BE2C (cell line): ENCODE measurements at regions not wholly inside any gene's neighbourhood (a gene's known extent, or its start where the extent isn't known, plus 50 kb on each side); places are given as distances from the start of the nearest gene placed in this dataset.
A peak's percentile ranks its signal among the peaks of the same experiment; 100 is the strongest.

Experiments
- DNase-seq: peaks from one replicate; pipeline ENCODE4 v3.0.0-alpha.2; 2020
- H3K27me3 ChIP-seq: fragments of 250-450 bp; sonication (Bioruptor Pico); 2 replicates; pipeline ENCODE4 v1.5.1; 2020; ENCODE audit warnings: mild to moderate bottlenecking
- H3K36me3 ChIP-seq: fragments of 250-450 bp; sonication (Bioruptor Pico); 2 replicates; pipeline ENCODE4 v1.5.1; 2020; ENCODE audit warnings: mild to moderate bottlenecking
- H3K4me1 ChIP-seq: fragments of 250-450 bp; sonication (Bioruptor Pico); 2 replicates; pipeline ENCODE4 v1.5.1; 2020
- H3K4me3 ChIP-seq: 2 replicates; pipeline ENCODE4 v1.5.1; 2011; ENCODE audit warnings: low read depth, low read length
- H3K9me3 ChIP-seq: fragments of 250-450 bp; sonication (Bioruptor Pico); 2 replicates; pipeline ENCODE4 v1.5.1; 2020
- TF ChIP-seq, protein P1 (sequence below): IDR thresholded peaks from 2 replicates; pipeline ENCODE4 v1.5.1; 2012; ENCODE audit warnings: mild to moderate bottlenecking, low read depth, low read length

DNA sequence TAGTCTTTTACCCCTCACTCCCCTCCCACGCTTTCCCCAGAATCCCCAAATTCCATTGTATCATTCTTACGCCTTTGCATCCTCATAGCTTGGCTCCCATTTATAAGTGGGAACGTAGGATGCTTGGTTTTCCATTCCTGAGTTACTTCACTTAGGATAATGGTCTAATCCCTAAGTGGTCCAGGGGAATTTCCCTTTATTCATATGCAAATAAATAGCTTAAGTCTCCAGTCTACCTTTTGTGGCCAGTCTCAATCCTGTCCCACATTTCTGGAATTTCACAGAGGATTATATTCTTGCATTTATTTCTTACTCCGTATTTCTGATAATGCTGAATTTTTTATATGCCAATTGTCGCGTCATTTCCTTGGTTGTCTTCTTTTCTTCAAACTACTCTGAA lies 245.6 kb upstream of the DAB2 start:
- Histone ChIP-seq H3K36me3 (no peaks in the 10 kb centered on the region), H3K4me3 (no peak overlapping the region), H3K4me1 (no peaks in the 10 kb centered on the region), H3K9me3 (no peaks in the 10 kb centered on the region; the same call in 1 of the 2 replicates), H3K27me3 (no peaks in the 10 kb centered on the region)
- no peak for DNase-seq
- TF ChIP-seq, protein P1, sequence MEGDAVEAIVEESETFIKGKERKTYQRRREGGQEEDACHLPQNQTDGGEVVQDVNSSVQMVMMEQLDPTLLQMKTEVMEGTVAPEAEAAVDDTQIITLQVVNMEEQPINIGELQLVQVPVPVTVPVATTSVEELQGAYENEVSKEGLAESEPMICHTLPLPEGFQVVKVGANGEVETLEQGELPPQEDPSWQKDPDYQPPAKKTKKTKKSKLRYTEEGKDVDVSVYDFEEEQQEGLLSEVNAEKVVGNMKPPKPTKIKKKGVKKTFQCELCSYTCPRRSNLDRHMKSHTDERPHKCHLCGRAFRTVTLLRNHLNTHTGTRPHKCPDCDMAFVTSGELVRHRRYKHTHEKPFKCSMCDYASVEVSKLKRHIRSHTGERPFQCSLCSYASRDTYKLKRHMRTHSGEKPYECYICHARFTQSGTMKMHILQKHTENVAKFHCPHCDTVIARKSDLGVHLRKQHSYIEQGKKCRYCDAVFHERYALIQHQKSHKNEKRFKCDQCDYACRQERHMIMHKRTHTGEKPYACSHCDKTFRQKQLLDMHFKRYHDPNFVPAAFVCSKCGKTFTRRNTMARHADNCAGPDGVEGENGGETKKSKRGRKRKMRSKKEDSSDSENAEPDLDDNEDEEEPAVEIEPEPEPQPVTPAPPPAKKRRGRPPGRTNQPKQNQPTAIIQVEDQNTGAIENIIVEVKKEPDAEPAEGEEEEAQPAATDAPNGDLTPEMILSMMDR, result no peak

DNA sequence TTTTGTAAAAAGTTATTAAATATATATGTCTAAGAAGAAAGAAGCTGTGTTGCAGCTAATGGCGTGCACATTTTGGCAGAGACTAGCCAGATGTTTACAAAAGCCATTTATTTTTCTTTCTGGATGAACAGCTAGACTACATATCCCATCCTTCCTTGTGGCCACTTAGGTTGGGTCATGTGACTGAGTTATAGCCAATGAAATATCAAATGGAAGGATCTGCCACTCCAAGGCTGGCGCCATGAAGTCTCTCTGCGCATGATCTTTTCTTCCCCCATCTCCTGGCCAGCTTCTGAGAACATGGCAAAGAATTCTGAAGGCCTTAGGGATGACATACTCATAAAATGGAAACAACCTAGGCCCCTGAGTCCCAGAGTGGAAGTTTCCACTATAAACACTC lies 244.2 kb upstream of the DAB2 start:
- DNase-seq, result peak; percentile 13

DNA sequence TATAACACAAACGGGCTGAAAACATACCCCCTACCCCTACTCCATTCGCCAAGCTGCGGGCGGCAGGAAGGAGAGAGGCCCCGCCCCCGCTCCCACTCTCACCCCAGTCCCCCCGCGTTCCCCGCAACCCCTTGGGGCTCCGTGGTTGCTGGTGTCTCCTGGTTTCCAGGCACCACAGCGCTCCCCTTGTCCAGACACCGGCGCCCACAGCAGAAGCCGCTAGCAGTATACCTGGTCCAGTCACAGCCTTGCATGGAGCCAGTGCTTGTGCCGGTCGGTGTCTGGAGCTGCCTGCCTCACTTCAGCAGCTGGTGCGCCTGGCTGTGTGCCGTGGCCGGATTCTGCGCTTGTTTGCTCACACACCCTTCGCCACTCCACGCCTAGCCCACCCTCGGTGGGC lies 240.5 kb upstream of the DAB2 start:
- no peaks in the 10 kb centered on the region for H3K27me3 ChIP-seq
- H3K4me3 ChIP-seq, result no peak overlapping the region
- H3K4me1 ChIP-seq, result no peaks in the 10 kb centered on the region
- H3K36me3 ChIP-seq, result no peaks in the 10 kb centered on the region
- H3K9me3 ChIP-seq, result no peaks in the 10 kb centered on the region; the same call in 1 of the 2 replicates
- TF ChIP-seq, protein P1, result no peak
- no peak for DNase-seq

More for the DNA sequence above, 244.2 kb upstream of the DAB2 start:
- no peaks in the 10 kb centered on the region; the same call in 1 of the 2 replicates for H3K9me3 ChIP-seq
- H3K36me3 ChIP-seq, result no peaks in the 10 kb centered on the region
- TF ChIP-seq, protein P1, result no peak
- H3K4me3 ChIP-seq, result no peak overlapping the region
- no peaks in the 10 kb centered on the region for H3K27me3 ChIP-seq
- H3K4me1 ChIP-seq, result no peaks in the 10 kb centered on the region

- H3K9me3 ChIP-seq, result no peaks in the 10 kb centered on the region
- no peaks in the 10 kb centered on the region for H3K36me3 ChIP-seq
- TF ChIP-seq, protein P1, result no peak
- H3K4me1 ChIP-seq, result no peaks in the 10 kb centered on the region
- no peak for DNase-seq
- H3K4me3 ChIP-seq, result no peak overlapping the region
- H3K27me3 ChIP-seq, result no peaks in the 10 kb centered on the region
Observed at GRCh38 chr5:39662945-39663344, 238.2 kb upstream of the DAB2 start.

DNA sequence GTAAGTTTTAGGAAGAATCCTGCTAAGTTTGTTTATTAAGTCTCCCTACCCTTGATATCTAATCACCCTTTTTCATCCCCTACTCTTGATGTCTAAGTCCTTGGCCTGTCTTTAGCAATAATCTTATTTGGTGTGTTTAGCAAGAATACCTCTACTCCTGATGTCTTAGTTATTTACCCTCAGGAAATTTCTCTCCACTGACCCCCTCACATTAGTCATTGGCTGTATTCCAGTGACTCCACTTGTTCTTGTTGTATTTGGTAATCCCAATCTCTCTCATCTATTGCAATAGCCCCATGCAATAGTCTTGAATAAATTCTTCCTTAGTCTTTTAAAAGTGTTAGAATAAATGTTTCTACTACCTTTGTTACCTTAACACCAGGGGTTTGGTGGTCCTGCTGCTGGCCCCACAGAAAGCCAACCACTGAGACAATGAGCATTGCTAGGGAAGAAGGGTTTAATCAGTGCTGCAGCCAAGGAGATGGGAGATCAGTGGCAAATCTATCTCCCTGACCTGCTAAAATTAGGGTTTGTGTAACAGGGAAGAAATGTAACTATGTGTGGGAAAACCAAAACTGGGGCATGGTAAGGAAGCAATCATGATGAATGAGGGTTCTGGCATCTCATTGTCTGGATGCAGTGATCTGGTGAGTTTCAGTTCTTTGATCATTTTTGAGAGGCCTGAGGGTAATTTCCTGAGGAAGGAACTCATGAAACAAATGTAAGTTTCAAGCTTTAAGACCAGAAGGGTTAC lies 236.4 kb upstream of the DAB2 start:
- no peak overlapping the region for H3K4me3 ChIP-seq

DNA sequence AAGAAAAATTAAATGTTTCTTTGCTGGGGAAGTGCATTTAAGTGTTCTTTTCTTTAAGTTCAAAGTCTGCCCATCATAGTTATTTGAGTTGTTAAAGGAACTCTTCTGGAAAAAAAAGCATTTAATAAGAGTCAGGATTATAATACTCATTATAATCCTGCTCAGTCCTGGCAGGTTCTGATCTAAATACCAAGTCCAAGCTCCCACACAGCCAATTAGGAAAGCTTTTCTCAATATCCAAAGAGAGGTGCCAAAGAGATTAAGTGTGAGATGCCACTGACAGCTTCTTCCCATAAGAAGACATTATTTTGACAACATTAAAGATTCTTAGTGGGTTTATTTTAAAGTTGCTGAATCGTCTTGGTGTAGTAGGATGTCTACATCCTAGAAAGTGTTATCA lies 235.2 kb upstream of the DAB2 start:
- H3K27me3 ChIP-seq, result no peaks in the 10 kb centered on the region

More for the DNA sequence above, 236.4 kb upstream of the DAB2 start:
- TF ChIP-seq, protein P1, result no peak
- Histone ChIP-seq H3K27me3 (no peaks in the 10 kb centered on the region), H3K36me3 (no peaks in the 10 kb centered on the region), H3K4me1 (no peaks in the 10 kb centered on the region), H3K9me3 (no peaks in the 10 kb centered on the region)
- DNase-seq, result no peak

More for the DNA sequence above, 235.2 kb upstream of the DAB2 start:
- Histone ChIP-seq H3K36me3 (no peaks in the 10 kb centered on the region), H3K4me3 (no peak overlapping the region), H3K9me3 (no peaks in the 10 kb centered on the region), H3K4me1 (no peaks in the 10 kb centered on the region)
- TF ChIP-seq, protein P1, result no peak
- DNase-seq, result no peak
